Hematopoietic multipotent progenitor cell treated with erythropoietin and hydrocortisone succinate and interleukin-3 and kit ligand, for 4 days (in vitro differentiated cells): ENCODE measurements at regions not wholly inside any gene's neighbourhood (a gene's known extent, or its start where the extent isn't known, plus 50 kb on each side); places are given as distances from the start of the nearest gene placed in this dataset.

Experiments
- DNase-seq: peaks from one replicate; pipeline ENCODE4 v3.0.0-alpha.2; 2015

DNA sequence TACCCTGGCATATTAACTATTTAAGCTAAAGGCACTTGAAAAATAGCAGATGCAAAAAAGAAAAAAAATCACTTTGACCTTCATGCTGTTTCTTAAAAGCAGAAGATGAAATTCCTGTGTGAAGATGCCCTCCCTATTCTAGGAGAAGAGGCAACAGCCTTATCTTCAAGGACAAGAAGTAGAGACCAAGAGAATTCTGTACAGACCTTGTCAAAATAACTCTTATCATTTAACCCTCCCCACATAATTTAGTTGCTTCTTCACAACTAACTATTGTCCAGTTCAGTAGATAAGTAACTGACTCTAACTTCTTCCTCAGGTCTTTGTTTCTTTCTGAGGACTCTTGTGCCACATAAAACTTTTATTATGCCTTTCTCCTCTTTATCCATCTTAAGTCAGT is 72.0 kb upstream of the MARCHF10 start:
- DNase-seq, result peak; percentile 19

DNA sequence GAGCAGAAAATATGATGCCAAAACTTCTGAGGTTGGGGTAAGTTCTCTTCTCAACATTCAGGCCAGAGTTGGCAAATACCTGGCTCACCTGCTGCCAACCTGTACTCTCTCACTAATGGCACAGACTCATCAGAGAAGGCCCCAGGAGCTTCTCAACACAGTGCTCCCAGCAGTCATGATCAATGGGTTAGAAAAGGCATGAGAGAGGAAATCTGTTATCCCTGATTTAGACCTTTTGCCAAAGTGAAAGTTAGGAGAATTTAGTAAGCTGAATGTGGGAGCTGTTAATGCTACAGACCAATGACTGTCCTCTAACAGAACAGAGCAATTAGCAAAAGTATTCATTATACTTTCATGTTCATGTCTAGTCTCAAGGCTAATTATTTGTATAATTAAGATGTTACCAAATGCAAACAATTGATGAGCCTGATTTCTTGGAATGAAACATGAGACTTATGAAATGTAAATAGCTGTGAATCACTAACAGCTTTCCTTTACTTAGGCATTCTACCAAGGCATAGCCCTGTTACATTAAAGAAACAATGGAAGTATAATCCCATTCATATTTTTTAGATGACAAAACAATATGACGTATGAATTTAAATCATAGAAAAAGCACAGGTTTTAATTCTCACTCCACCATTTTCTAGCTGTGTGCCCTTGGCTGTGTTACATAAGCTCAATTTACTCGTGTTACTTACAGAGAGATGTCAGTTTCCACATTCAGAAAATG is 68.7 kb upstream of the MARCHF10 start:
- no peak for DNase-seq

DNA sequence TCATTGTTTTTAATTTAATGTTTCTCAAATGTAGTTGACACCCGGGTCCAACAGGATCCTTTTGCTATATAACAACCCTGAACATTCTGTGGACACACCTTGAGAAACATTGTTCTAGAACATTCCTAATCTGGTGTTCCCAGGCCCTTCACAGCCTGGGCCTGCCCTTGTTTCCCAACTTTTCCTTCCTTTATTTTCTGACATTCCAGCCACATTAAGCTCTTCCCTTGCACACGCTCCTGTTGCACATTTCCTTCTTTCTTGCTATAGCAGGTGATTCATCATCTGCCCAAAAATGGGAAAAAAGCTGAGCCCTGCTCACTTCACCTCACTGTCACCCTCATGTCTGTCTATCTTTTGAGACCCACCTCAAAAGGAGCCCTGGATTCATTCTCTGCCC is 67.9 kb upstream of the MARCHF10 start:
- no peak for DNase-seq

DNA sequence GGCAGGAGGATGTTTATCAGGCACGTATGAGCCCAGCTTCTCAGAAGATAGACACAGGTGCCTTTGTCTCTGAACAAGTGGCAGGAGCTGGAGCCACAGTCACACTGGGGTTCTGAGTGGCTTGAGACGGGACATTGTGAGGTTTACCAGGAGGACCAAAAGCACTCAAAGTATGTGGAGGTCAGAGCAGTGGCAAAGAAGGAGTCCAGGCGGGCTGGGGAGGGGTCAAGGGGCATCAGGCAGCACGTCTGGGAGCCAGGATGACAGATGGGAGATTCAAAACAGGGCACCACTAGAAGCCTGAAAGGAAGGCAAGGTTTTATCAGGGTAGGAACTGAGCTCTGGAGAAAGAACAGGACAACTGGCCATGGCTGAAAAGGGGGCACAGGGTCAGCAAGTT is 67.2 kb upstream of the MARCHF10 start:
- no peak for DNase-seq

DNA sequence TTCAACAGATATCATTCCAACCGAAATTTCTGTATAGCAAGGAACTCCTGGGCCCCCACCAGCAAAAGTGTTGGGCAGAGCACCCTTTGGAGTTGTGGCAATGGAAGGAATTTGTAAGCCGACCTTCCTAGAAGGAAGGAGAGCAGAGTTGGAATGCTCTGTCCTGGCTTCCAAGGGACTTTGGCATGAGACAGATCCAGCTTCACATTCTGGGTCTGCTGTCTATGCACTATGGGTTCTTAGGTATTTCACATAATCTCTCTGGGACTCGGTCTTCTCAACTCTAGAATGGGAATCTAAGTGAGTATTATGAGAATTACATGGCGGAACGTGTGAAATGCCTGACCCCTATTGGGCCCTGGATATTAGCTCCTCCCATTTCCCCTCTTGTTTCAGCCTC is 63.2 kb upstream of the MARCHF10 start:
- no peak for DNase-seq

DNA sequence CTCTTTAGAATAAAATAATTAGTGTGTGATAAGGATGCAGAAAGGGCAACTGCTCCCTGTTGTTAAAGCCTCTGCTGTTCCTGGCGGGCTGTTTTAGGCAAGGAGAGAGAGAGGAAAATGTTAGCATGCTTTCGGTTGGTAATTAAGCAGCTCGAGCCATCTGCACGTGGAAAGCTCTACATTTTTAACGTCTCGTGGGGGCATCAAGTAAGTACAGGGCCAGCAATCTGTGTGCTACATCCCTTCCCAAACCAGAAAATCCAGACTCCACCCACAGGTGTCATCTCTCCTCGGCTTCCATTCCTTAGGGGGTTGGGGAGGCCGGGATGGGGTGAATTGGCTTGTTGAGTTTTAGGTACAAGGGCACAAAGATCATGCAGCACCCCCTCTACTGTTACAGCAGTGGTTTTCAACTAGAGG is 62.4 kb upstream of the MARCHF10 start:
- DNase-seq, result no peak

DNA sequence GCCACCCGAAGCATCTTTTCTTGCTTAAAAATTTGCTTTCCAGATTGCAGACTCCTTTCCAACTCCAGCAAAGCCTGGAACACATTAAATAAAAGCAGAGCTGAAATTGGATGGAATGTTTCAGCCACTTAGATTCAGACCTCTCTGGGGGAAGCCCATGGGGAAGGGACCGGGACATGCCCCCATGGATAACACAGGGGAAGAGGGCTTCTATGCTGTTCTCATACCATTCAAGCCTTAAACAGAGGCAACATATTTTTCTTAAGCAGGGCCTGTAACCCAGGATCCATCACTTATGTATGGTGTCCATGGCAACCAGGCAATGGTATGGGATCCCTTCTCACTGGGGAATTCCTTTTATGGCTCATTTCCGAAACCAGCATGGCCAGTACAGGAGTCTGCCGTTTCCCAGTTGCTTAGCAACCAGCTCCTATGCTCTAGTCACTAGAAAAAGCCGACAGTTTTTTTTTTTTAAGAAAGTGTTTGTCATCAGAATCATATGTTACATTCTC is 62.0 kb upstream of the MARCHF10 start:
- no peak for DNase-seq

DNA sequence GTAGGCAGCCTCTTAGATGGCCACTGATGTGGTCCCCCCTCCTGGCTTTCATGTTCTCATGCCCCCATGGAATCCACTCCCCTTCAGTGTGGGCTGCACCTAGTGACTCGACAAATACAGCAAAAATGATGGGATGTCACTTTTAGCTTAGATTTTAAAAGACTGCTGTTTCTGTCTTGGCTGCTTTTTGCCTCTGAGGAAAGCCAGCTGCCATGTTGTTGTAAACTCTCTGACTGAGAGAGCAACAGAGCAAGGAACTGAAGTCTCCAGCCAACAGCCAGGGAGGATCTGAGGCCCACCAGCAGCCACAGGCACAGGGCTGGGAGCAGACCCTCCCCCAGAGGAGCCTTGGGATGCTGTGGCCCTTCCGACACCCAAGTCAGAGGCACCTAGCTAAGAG is 60.6 kb upstream of the MARCHF10 start:
- DNase-seq, result no peak

DNA sequence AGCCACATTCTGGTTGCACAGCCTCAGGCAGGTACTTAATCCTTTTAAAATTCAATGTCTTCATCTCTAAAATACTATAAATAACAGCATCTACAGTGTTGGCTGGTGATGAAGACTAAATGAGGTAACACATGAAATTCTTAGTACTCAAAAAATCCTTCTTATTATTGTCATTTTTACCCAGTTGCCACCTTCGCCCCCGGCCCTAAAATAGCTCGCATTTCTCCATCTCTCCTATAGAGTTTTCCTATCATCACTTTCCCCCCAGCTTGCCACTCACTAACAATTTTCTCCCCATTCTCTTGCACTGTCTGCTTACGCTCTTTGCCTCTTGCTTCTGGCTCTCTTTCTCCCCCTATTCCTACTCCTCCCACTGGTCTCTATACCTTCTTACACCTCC is 59.9 kb upstream of the MARCHF10 start:
- DNase-seq, result no peak

DNA sequence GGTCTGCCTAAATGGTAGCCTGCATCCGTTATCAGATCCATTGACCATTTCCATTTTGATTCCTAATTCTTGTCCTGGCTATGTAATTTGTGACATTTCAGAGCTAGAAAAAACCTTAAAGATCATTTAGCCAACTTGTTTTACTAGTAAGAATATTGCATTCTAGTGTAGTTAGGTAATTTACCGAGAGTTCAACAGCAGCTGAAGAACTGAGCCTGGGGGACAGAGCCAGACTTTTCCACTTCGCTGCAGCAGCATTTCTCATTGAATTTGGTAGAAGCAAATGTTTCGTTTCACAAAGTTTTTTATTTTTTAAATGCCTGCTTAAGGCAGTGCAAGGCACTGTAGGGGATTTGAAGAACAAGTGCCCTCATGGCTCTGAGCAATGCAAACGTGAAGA is 59.2 kb upstream of the MARCHF10 start:
- no peak for DNase-seq

DNA sequence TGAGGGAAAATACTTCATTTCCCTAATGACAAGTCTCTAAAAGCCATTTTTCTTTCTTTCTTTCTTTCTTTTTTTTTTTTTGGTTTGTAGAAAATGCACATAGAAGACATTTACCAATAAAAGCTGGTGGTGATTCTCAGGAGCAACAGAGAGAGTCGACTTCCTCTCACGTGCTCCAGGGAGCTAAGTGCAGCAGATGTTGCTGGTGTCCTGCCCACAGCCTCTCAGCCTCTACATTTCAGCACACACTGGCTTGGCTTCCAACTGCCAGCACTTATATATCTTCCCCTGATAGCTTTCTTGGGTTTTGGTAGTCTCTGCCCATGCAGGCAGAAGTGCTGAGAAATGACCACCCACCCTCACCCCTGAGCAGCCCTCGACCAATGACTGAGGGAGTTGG is 58.4 kb upstream of the MARCHF10 start:
- DNase-seq, result peak; percentile 18

DNA sequence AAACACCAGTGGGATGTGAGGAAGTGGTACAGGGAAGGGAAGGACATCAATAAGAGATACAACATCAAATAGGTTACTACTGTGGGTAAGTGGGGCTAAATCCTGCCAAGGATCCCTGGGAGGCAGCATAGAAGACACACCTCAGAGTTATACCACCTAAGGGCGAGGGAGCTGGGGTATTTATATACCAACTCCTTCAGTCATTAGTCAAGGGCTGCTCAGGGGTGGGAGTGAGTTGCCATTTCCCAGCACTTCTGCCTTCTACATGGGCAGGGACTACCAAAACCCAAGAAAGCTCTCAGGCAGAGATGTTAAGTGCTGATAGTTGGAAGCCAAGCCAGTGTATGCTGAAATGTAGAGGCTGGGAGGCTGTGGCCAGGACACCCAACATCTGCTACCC is 57.5 kb upstream of the MARCHF10 start:
- DNase-seq, result no peak

DNA sequence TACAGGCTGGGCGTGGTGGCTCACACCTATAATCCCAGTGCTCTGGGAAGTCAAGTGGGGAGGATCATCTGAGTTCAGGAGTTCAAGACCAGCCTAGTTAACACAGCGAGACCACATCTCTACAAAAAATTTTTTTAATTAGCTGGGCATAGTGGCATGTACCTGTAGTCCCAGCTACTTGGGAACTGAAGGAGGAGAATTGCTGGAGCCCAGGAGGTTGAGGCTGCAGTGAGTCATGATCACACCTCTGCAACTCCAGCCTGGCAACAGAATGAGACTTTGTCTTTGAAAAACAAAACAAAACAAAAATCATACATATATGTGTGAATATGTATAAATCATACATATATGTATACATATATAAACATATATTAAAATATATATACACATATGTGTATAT is 54.1 kb upstream of the MARCHF10 start:
- DNase-seq, result no peak

DNA sequence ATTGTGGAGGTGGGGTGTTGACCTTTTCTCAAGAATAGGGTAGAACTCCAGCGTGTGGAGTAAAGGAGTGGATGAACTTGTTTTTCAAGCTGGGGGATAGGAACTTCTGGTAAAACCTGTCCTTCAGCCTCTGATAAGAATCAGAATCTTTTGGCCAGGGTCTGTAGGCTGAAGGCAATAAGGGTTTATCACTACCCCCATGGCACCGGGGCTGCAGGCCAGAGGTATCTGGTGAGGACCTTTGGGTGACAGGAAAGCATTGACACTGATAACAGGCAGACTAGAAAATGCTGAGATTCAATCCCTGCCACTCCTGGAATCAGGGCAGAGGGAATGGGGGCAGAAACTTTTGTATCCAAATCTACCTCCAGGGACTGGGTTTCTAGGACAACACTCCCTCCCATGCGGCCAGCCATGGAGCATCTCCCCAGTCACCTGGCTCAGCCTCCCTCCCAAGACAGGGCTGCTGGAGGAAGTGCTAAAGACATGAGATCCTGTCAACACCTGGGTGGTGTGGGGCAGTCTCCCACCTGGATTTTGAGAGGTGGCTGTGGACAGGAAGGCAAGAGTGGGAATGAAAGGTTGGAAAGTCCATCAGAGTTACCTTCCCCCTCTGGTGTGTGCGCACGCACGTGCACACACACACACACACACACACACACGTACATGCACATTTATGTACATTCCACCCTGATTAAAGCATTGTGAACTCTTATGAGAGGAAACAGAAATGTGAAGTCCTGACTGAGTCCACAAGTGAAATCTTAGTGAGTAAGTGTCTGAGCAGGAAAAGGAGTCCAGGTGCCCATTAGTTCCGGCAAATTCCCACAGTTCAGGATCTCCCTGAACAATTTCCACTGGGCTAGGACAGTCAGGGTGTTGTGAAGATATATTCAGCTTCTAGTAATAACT is 53.1 kb upstream of the MARCHF10 start:
- DNase-seq, result no peak

DNA sequence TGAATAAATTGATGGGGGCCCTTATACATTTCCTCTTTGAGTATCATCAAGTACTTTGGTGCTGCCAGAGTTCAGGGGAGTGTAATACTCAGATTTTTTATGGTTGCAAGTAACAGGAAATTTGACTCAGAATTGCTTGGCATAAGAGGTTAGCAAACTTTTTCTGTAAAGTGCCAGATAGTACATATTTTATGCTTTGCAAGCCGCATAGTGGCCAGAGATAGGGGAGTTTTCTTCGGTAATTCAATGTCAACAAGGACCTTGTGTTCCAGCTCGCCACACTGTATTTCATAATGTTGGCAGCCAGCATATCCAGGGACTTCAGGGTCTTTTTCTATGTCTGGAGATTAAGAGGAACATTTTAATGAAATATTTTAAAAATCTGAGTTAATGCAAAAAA is 51.0 kb upstream of the MARCHF10 start:
- no peak for DNase-seq
